ENCODE measurements at regions not wholly inside any gene's neighbourhood (a gene's known extent, or its start where the extent isn't known, plus 50 kb on each side); places are given as distances from the start of the nearest gene placed in this dataset.

DNA sequence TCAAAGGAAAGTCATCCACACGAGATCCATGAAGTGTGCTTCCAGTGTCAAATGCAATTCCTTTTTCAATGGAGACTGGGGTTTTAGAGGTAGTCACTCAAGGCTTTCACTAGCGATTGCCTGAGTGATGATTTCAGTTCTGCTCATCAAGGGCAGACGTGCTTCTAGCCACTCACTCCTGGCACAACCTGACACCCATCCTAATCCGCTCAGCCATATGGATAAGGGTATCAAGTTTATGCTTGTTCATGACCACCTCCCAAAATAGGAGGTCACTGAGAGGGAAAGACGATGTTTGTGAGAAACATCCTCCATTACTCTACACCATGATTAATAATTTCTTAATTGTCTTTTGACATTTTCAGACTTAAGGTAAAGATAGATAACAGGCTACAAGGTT lies 91.3 kb upstream of the HEY2 start:
- Histone ChIP-seq H3K9me3 (no peaks in the 10 kb centered on the region), H3K4me1 (no peaks in the 10 kb centered on the region), H3K27ac (no peak overlapping the region), H3K27me3 (no peaks in the 10 kb centered on the region), H3K4me3 (no peak overlapping the region), H3K36me3 (no peaks in the 10 kb centered on the region)
- TF ChIP-seq CTCF (IDR thresholded peaks at IDR 0.05), result no peak
- TF ChIP-seq POLR2A (IDR thresholded peaks at IDR 0.05), result no peak
- 63 to 65% methylated on average over 5 of the region's 5 CpGs for WGBS, 2 donors
- DNase-seq, result no peak
- intact Hi-C loops (cut with DNase I), result no loop called here

GRCh38 chr6:125658759-125659431 lies 90.5 kb upstream of the HEY2 start:
- no peak for TF ChIP-seq CTCF (IDR thresholded peaks at IDR 0.05)
- TF ChIP-seq POLR2A (IDR thresholded peaks at IDR 0.05), result no peak
- Histone ChIP-seq H3K27me3 (no peaks in the 10 kb centered on the region), H3K36me3 (no peaks in the 10 kb centered on the region), H3K4me3 (no peak overlapping the region), H3K27ac (no peak overlapping the region), H3K9me3 (no peaks in the 10 kb centered on the region), H3K4me1 (no peaks in the 10 kb centered on the region)
- no peak for DNase-seq
- 54 to 70% methylated on average over 4 of the region's 4 CpGs for WGBS, 2 donors
- intact Hi-C loops (cut with DNase I), result no loop called here

DNA sequence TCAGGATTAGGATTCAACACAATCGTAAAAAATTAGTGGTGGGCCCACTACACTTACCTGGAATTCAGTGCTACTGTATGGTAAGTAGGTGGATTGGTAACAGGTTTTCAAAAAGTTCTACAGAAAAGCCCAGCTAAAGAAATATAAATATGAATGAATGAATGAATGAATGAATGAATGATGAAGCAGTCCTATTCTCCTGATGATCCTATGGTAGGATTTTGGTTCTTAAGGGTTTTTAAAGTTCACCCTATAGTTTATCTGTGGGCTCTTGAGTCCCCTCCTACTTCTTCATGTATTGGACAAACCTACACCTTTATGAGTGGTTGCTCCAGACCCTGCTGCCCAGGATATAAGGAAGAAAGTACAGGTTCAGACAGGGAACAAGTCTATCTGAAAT lies 89.5 kb upstream of the HEY2 start:
- intact Hi-C loops (cut with DNase I), result no loop called here
- WGBS, 2 donors, result 88 to 95% methylated on average over 1 of the region's 1 CpG

DNA sequence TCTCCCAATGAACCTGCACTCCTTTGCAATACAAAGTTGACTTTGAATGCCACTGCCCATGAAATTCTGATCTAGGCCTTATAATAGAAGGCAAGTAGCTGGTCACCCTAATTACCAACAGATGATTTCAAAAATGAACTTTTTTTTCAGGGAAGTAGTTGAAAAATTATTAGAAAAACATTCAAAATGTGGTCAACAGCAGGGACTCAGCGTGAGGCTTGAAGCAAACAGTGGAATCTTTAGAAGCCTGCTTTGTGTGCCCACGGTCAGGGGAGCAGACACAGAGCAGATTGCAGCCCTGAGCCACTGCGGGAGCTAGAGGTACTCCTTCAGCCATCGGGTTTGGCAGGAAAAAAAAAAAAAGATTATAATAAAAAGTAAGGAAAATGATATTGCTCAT lies 87.1 kb upstream of the HEY2 start:
- DNase-seq, result no peak
- TF ChIP-seq CTCF (IDR thresholded peaks at IDR 0.05) (no peak), POLR2A (IDR thresholded peaks at IDR 0.05) (no peak)
- no peaks in the 10 kb centered on the region for H3K9me3 ChIP-seq
- H3K27me3 ChIP-seq, result no peaks in the 10 kb centered on the region
- 71 to 81% methylated on average over 4 of the region's 4 CpGs for WGBS, 2 donors
- H3K27ac ChIP-seq, result no peak overlapping the region
- no peak overlapping the region for H3K4me3 ChIP-seq
- H3K4me1 ChIP-seq, result no peaks in the 10 kb centered on the region
- H3K36me3 ChIP-seq, result no peaks in the 10 kb centered on the region
- intact Hi-C loops (cut with DNase I), result no loop called here

More for the DNA sequence above, 89.5 kb upstream of the HEY2 start:
- Histone ChIP-seq H3K36me3 (no peaks in the 10 kb centered on the region), H3K27me3 (no peaks in the 10 kb centered on the region), H3K4me1 (no peaks in the 10 kb centered on the region), H3K27ac (no peak overlapping the region), H3K4me3 (no peak overlapping the region), H3K9me3 (no peaks in the 10 kb centered on the region)
- DNase-seq, result no peak
- TF ChIP-seq POLR2A (IDR thresholded peaks at IDR 0.05) (no peak), CTCF (IDR thresholded peaks at IDR 0.05) (no peak)

DNA sequence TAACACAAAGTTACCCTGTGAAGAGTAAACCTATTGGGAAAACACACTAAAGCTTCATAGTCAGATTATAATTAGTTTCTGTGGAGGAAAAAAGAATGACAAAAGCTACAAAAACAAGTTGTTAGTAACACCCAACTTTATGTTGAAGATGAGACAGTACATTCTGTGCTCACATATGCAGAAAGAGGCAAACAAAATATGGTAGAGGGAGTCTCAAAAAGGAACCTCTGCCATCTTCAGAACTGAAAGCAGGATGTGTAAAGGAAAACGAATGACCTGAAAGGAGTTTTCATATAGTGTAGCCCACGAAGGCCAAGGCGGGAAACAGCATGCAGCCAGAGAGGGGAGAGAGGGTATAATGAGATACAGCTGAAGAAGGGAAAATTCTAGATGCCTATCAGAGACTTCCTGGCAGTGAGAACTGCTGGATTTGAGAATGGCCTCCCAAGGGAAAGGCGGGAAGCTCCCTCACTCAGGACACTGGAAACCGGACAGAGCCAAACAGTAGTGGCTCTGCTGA lies 84.1 kb upstream of the HEY2 start:
- no peak for DNase-seq
- no peaks in the 10 kb centered on the region for H3K27me3 ChIP-seq
- no peaks in the 10 kb centered on the region for H3K4me1 ChIP-seq
- intact Hi-C loops (cut with DNase I), result no loop called here
- WGBS, 2 donors, result 80% methylated on average over 5 of the region's 5 CpGs
- H3K9me3 ChIP-seq, result no peaks in the 10 kb centered on the region
- TF ChIP-seq POLR2A (IDR thresholded peaks at IDR 0.05), result no peak
- no peak for TF ChIP-seq CTCF (IDR thresholded peaks at IDR 0.05)
- H3K36me3 ChIP-seq, result no peaks in the 10 kb centered on the region
- no peak overlapping the region for H3K27ac ChIP-seq
- no peak overlapping the region for H3K4me3 ChIP-seq
